ENCODE measurements at regions not wholly inside any gene's neighbourhood (a gene's known extent, or its start where the extent isn't known, plus 50 kb on each side); places are given as distances from the start of the nearest gene placed in this dataset.
A peak's percentile ranks its signal among the peaks of the same experiment; 100 is the strongest.

DNA sequence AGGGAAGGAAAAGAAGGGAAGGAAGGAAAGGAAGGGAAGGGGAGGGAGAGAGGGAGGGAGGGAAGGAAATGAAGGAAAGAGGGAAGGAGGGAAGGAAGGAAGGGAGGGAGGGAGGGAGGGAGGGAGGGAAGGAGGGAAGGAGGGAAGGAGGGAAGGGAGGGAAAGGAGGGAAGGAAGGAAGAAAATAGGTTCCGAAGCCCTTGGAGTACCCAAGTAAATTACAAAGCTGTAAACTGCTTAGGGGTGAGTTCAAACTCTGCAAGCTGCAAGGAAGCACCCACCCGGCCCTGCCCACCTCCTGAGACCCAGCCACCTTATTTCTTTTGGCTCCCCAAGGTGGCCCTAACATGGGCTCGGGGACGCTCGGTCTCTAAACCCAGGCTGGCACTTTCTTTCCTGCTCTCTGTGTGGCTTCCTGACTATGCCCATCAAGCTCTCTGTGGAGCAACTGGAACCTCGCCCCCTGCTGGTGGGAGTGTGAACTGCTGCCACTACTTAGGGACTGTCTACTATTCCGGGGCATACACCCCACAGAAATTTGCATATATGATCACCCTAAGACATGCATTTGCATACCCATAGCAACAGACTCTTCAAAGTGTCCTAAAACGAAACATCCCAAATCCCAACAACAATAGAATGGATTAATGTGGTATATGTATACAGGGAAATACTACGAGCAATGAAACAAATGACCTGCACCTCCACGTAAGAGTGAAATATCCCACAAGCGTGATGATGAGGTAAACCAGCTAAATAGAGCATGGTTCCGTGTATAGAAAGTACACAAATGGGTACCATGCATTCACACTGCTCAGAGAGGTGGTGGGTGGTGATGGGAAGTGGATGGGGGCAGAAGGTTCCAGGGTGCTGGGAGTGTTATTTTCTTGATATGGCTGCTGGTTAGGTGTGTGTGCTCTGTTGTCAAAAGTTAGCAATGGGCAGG, 151.7 kb upstream of the TBL1X start:
- peak; percentile 50 to 68 (median 65) for DNase-seq (ENCODE audit: low read depth in 2 of 3, low spot score in 2 of 3)

DNA sequence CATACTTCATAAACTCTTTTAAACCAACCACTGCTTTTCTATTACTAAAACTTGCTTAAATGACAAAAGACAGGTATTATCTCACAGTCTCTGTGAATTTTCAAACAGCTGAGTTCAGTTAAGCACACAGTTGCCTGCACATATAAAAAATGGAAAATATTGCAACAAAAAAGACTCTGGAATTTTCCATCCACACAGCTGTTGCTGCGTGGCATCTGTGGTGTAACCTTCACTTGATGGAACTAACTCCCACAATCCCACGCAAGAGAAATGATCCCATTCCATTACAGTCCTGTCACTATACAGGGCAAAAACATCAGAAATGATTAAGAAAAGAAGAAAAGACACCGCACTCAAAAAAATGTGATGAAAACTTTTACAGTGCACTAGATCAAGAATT, 149.8 kb upstream of the TBL1X start:
- no peak for DNase-seq (ENCODE audit: low read depth in 2 of 3, low spot score in 2 of 3)

DNA sequence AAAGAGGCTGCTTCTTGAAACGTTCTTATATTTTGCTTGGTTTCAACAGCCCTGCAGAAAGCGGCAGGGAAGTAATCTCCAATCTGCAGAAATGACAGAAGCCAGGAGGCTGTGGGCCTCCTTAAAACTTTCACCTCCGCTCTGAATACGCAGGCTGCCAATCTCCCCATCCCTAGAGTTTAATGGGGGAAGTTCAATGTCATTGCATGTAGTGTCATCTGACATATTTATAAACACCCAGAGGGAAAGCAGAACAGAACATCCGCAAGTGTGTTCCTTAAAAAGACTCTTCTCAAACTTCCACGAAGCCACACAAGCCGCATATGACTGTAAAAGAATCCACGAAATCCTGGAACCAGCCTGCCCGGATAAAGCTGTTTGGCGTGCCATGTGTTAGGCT, 148.8 kb upstream of the TBL1X start:
- DNase-seq (ENCODE audit: low read depth in 2 of 3, low spot score in 2 of 3) = no peak

DNA sequence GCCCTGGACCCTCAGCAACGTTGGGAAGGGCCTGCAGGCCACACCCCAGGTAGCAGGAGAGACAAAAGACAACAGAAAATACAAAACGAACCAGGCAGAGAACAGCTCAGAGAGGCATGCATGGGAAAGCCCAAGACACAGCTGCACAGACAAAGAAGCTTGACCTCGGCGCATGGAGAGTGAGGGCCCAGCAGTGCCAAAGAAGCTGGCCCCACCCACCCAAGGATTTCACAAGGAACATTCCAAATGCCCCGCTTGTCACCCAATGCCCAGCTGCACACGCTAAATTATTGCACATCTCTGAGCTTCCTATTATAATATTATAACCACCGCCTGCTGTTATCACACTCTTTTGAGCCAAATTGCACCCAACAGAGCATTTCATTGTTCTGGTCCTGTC, 147.7 kb upstream of the TBL1X start:
- no peak for DNase-seq (ENCODE audit: low read depth in 2 of 3, low spot score in 2 of 3)

DNA sequence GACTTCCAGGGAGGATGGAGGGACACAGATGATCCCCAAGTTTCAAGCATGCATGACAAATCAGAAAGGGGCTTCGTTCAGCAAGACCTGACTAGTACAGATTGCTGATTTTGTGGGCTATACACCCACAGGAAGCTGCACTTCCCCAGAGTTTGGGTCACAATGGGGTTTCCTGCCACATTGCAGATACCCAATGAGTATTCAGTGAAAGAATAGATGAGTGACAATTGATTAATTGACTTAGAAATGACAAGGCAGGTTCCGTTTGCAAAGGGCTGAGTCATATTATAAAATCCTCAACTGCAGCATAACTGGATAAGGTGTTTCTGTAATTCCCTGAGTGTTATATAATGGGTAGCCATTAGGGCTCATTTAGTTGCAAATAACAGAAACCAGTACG, 146.6 kb upstream of the TBL1X start:
- DNase-seq (ENCODE audit: low read depth in 2 of 3, low spot score in 2 of 3) = no peak

DNA sequence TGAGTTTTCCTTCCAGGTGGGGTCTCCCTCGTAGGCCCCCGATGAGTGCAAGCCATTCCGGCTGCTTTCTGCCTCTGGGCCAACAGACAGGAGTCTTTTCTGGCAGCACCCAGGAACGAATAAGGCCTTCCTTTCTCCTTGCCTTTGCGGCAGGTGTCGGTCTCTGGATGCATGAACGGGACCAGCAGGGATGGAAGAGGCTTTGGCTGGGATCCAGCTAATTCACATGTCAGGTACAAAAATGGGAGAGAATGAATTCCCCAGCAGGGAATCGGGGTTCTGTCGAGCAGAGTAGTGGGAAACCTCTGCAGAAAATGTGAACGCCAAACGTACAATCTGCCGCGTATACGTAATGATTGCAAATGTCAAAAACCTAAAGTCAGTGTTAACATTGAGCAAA, 146.1 kb upstream of the TBL1X start:
- no peak for DNase-seq (ENCODE audit: low read depth in 2 of 3, low spot score in 2 of 3)

DNA sequence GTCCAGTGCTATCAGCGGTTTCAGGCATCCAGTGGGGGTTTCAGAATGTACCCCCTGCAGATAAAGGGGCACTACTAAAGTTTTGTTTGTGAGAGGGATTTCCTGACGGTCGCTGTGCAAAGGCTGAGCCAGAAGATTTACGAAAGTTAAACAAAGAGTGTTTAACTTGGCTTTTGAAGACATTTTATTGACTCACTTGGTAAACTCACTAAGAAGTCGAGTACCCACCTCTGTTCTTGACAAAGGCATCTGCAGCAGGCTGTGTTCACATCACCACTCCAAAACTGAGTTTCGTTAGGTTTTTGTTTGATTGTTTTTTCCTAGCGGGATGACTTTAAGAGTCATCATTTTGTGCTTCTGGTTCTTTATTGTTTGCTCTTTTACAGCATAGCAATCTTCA, 143.9 kb upstream of the TBL1X start:
- no peak for DNase-seq (ENCODE audit: low read depth in 2 of 3, low spot score in 2 of 3)

DNA sequence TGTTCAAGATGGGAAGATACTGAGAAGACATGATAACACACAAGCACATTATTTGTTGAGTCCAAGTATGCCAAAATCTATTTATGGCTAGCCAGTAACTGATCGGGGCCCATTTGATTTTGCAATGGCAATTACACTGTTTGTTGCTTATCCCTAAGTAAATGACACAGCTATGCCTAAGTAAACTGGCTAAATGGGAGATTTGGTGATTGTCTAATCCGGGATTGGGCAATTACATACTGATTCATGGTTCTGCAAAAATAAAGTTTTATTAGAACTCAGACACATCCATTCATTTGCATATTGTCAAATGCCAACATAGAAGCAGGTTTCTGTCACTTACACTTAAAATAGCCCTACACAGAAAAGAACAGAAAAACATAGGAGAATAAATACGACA, 140.2 kb upstream of the TBL1X start:
- DNase-seq (ENCODE audit: low read depth in 2 of 3, low spot score in 2 of 3) = no peak

DNA sequence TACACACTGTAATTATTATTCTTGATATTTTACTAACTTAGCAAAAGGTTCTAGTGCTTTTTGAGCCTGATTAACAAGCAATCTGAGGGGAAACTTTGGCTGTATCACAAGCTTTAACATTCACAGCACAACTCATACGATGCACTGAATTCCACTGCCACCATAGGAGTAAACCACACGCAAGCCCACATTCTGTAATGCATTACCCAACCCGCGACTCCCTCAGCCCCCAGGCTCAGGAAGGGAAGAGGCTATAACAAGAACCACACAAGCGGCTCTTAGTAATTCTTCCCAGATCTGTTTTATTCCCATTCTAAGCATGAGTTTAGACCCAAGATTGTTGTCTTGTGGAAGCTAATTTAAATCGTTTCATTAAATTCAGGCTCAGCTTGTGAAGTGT, 138.5 kb upstream of the TBL1X start:
- DNase-seq (ENCODE audit: low read depth in 2 of 3, low spot score in 2 of 3) = no peak

DNA sequence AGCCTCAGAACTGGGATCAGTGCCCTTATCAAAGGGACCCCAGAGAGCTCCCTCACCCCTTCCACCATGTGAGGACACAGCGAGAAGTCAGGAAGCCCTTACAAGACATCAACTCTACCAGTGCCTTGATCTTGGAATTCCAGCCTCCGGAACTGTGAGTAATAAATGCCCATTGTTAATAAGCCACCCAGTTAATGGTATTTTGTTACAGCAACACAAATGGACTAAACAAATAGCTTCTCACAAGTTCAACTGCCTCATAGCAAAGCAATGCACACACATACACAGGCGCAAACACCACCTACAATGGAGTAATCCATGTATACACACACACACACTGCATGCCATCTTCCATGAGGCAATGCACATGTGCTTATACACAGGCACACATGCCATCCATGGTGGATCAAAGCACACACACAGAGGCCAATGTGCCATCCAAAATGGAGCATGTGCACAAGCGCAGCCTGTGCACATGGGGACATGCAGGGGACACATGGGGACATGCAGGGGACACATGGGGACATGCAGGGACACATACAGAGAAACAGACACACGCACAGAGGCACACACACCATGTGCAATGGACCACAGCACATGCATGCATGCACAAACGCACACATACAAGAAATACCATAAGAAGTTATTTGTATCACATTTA, 137.6 kb upstream of the TBL1X start:
- DNase-seq (ENCODE audit: low read depth in 2 of 3, low spot score in 2 of 3) = no peak

DNA sequence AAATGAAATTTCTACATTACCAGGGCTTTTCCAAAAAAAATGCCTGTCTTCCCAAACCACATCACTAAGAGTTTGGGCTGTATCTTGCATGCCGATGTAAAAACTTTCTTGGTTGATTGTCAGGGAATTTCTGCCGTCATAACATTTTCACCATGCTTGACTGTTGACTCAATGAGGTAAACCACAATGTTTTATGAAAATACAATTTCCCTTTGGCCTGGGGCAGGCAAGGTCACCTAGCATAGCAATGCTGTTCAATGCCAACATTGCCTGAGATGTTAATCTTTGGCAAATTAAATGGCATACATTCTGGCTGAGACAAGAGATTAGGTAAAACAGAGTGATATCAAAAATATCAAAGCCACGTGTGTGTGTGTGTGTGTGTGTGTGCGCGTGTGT, 137.1 kb upstream of the TBL1X start:
- DNase-seq (ENCODE audit: low read depth in 2 of 3, low spot score in 2 of 3) = no peak

DNA sequence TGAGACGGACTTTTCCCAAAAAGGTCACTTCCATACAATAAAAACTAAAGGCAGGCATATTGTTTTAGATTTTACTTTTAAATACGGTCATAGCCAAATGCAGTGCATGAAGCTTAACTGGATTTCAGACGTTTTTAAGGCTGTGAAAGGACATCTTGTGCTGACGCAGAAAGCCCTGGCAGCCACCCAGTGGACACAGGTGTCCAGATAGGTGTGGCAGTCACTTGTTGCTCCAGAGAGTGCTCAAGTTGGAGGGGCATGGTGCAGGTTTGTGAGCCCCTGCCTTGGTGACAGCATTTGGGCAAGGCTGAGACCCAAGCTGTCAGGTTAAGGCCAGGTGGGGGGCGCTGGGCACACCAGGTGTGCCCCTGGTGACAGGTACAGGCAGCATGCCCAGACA, 135.8 kb upstream of the TBL1X start:
- no peak for DNase-seq (ENCODE audit: low read depth in 2 of 3, low spot score in 2 of 3)

DNA sequence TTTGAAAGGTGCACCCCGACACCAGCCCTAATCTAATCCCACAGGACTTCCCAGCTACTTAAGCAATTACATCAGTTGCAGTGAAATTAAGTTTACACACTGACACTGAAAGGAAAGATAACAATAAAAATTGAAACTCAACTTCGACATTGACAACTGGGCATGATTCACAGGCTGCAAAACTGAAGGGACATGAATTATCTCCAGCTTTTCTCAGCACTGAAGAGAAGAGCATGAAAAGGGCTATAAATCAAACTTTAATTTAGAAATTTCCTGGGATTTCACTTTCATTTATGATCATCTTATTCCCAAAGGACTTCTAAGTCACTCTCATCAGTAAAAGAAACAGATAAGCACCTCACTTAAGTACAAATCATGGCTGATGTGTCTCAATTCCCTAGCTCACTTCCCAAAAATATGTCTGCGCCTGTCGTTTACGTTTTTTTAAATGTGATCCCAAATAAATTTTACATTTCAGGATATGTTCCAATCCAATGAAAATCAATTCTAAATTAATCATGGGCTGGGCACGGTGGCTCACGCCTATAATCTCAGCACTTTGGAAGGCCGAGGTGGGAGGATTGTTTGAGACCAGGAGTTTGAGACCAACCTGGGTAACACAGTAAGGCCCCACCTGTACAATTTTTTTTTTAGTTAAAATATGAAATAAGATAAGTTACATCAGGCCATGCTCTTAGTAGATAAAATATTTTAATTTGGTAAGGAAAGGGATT, 134.4 kb upstream of the TBL1X start:
- DNase-seq (ENCODE audit: low read depth in 2 of 3, low spot score in 2 of 3) = no peak

DNA sequence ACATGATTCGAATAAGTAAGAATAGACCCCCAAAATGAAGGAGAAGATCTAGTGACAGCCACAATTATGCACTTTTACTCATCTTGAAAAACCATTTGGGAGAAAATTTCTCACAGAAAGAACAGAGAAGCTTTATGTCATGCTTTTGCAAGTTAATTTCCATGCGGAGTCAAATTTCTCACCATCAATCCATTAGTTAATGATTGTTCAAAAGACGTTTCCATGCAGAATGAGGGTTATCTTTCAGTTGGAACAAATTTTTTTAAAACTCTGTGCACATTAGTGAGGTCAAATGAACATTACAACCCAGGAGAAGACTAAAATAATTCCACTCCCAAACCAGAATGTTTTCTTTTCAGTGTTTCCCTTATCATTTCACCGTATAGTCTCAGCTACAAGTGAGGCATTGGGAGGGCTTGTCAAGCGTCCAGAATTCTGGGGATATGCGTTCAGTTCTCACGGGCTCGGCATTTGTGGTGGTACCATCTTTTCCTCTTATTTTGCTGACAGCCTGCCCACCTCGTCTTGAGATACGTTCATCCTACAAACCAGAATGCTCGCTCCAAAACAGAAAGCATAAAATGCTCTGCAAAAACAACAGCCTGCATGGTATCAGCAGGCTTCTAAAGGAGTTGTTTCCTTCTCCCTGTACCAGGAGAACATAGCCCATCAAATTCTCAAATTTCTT, 130.8 kb upstream of the TBL1X start:
- no peak for DNase-seq (ENCODE audit: low read depth in 2 of 3, low spot score in 2 of 3)

DNA sequence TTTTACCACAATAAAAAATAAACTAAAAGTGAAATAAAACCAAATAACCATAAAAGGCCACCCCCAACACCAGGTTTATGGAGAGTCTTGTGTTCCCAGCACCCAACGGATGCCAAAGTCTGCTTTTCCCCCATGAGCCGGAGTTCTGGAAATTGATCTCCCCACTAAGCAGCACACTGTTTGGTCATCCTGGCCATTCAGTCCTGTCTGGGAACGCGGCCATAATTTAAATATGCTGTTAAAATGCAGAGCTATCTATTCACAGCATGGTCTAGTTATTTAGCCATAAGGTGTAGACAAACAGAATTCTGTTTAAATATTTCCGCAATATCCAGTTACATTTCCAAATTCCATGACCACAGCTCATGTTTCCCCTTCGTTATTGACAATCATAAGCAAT, 129.6 kb upstream of the TBL1X start:
- DNase-seq (ENCODE audit: low read depth in 2 of 3, low spot score in 2 of 3) = no peak

DNA sequence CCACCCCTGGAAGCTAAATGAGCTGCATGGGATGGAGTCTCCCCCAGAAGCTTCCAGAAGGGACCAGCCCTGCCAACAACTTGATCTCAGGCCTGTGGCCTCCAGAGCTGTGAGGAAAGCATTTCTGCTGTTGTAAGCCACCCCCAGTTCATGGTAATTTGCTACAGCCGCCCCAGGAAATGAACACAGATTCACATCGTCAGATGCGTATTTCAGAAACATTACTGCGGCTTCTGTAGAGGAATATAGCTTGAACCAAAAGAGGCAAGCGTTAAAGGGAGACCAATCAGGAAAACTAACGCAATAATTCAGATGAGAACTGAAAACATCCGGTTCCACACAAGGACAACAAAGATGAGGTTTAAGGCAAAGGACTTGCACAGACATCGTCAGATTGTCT, 128.4 kb upstream of the TBL1X start:
- no peak for DNase-seq (ENCODE audit: low read depth in 2 of 3, low spot score in 2 of 3)

DNA sequence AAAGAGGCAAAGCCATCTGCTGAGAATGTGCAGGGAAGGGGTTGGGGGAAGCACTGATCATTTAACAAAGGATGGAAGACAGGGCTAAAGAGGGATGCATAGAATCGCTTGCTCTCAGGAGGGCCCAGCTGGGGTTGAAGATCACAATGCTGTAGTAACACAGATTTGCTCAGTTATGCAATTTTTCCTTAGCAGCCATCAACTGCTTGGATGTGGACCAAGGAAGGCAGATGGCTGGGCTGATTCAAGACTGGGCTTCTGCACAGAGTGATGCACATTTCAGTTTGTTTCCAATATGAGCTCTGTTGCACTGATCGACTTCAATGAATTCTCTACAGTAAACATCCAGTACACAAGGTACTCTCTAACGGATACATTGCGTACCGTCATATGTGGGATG, 127.8 kb upstream of the TBL1X start:
- no peak for DNase-seq (ENCODE audit: low read depth in 2 of 3, low spot score in 2 of 3)

DNA sequence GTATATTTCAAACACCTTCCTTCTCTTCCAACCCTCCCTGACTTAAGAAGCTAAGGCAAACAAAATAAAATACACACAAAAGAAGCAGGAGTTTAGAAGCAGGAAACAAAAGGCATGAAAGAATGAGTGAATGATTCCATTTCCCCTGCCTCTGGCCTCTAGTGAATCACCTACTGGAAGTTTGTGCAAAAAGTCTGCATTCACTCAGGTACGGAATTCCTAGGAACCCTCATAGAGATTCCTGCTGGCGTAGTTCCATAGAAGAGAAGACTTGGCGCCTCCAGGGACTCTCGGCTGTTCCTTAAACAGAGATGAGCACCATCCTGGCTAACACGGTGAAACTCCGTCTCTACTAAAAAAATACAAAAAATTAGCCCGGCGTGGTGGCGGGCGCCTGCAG, 125.9 kb upstream of the TBL1X start:
- DNase-seq (ENCODE audit: low read depth in 2 of 3, low spot score in 2 of 3) = no peak

DNA sequence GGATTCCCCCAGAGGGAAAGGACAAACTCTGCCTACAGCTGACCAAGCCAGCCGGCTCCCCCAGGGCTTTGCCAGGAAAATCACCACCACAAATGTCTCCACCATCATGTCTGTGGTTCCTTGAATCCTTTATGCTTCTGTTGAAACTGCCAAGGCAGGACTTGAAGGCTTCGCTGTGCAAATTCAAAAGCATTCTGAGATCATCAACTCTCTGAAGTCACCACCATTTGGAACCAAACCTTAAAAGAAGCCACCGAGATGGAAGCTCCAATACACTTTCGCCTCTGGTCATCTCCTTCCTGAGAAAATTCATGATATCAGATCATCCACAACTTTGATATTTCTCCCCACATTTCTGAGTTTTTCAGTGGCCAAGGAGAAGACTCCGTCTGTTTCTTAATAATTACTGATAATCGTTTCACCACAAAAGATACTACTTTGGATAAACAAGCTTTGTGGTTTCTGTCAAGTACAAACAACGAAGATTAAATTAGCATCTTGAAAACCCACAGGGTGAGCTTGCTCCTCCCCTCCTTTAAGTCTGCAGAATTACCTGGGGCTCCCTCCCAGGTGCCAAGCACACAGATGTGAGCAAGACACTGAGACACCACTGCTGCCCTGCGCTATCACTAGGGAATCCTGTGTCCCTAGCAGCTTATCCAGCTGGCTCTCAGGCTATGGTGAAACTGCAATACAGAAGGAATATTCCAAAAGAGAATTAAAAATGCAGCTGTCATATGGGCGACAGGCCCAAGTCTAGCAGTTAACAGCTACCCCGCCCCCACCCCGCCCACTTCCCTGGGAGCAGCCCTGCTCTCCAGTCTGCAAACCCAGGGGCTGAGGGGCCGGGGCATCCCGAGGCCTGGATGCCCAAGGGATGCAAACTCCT, 125.0 kb upstream of the TBL1X start:
- no peak for DNase-seq (ENCODE audit: low read depth in 2 of 3, low spot score in 2 of 3)

DNA sequence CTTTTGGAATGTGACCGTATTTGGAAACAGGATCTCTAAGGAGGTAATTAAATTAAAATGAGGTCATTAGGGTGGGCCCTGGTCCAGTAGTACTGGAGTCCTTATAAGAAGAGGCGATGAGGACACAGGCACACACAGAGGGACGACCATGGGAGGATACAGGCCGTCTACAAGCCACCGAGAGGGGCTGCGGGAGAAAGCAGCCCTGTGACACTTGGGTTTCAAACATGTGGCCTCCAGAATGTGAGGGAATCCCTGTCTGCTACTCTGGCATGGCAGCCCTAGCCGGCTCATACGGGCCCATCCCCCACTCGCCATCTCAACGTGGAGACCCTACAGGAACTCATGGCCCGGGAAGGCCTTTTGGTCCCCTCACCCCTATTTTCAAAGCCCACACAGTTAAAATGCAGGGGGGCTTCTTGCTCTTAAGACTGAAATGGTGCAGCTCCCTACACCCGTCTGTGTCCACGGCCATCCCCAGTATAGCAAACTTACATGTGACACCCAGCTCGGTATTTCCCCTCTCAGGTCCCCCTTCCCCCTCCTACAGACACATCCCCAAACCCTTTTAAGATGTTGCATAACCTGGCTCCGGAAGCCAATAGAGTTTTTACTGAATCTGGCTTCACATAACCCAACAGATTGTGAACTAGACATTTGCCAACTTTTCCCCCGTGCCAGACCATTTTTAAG, 124.1 kb upstream of the TBL1X start:
- DNase-seq (ENCODE audit: low read depth in 2 of 3, low spot score in 2 of 3) = no peak

Data from activated CD8-positive, alpha-beta memory T cell treated with anti-CD3 and anti-CD28 coated beads for 48 hours (primary cell).